Stimulated activated CD4-positive, alpha-beta T cell treated with anti-CD3 and anti-CD28 coated beads, Interleukin-4, amount 100 ng/mL, for 4 hours (primary cell): ENCODE measurements at regions not wholly inside any gene's neighbourhood (a gene's known extent, or its start where the extent isn't known, plus 50 kb on each side); places are given as distances from the start of the nearest gene placed in this dataset.

ENCODE experiments used
- DNase-seq, 2 experiments: peaks; one replicate each; pipeline ENCODE4 v3.0.0-alpha.2; 2020

- no peak for DNase-seq
Measured at GRCh38 chr2:215528555-215528954, 92.7 kb upstream of the FN1 start.

- no peak for DNase-seq
Measured at GRCh38 chr2:215527736-215528135, 91.9 kb upstream of the FN1 start.

GRCh38 chr2:215526341-215526740 lies 90.5 kb upstream of the FN1 start:
- no peak for DNase-seq

GRCh38 chr2:215522237-215522636 lies 86.4 kb upstream of the FN1 start:
- DNase-seq = no peak

- DNase-seq = no peak
Measured at GRCh38 chr2:215521031-215521430, 85.2 kb upstream of the FN1 start.

- no peak for DNase-seq
Measured at GRCh38 chr2:215517391-215517790, 81.5 kb upstream of the FN1 start.

- no peak for DNase-seq
Measured at GRCh38 chr2:215514516-215514915, 78.6 kb upstream of the FN1 start.

GRCh38 chr2:215511454-215512346 lies 75.8 kb upstream of the FN1 start:
- DNase-seq = no peak

GRCh38 chr2:215507836-215508235 lies 72.0 kb upstream of the FN1 start:
- DNase-seq = no peak

GRCh38 chr2:215507136-215507535 lies 71.3 kb upstream of the FN1 start:
- no peak for DNase-seq

- no peak for DNase-seq
Measured at GRCh38 chr2:215506604-215506990, 70.7 kb upstream of the FN1 start.

- DNase-seq = no peak
Measured at GRCh38 chr2:215505044-215505786, 69.3 kb upstream of the FN1 start.

- no peak for DNase-seq
Measured at GRCh38 chr2:215504547-215504946, 68.7 kb upstream of the FN1 start.

GRCh38 chr2:215503381-215503780 lies 67.5 kb upstream of the FN1 start:
- no peak for DNase-seq

- DNase-seq = no peak
Measured at GRCh38 chr2:215500466-215500865, 64.6 kb upstream of the FN1 start.

- no peak for DNase-seq
Measured at GRCh38 chr2:215499331-215499730, 63.5 kb upstream of the FN1 start.

- DNase-seq = no peak
Measured at GRCh38 chr2:215498431-215498830, 62.6 kb upstream of the FN1 start.

- no peak for DNase-seq
Measured at GRCh38 chr2:215493376-215493775, 57.5 kb upstream of the FN1 start.

- no peak for DNase-seq
Measured at GRCh38 chr2:215489288-215489848, 53.5 kb upstream of the FN1 start.

- no peak for DNase-seq
Measured at GRCh38 chr2:215487002-215487372, 51.1 kb upstream of the FN1 start.

GRCh38 chr2:215486291-215487001 lies 50.6 kb upstream of the FN1 start:
- no peak for DNase-seq
